ENCODE measurements at regions not wholly inside any gene's neighbourhood (a gene's known extent, or its start where the extent isn't known, plus 50 kb on each side); places are given as distances from the start of the nearest gene placed in this dataset.

DNA sequence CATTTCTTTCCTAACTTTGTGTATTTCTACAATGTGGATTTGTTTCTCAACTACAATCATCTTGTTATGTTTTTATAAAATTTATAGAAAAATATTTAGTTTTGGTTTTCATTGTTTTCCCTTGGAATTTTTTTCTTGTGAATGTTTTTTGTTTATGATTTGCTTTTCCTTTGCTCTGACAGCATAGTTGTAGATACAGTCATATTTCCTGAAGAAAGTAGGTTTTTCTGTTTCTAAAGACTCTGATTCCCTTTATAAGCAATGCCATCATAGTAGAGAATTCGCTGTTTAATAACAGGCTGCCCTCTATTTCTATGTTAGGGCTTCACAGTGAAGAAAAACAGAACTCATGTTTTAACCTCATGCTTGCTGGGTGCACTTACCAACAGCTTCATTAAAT lies 482.3 kb downstream of the ZBBX start:
- ChIA-PET CTCF (interaction anchor here (0.5 to 0.7 kb wide), 2 partner anchors 60 to 94 kb away, joined by 3 read pairs; no protein-coding TSS in a partner anchor), POLR2A (no interaction called here)
- no peak for TF ChIP-seq BHLHE40 (IDR thresholded peaks at IDR 0.05; ENCODE audit: borderline replicate concordance)
- no peak for TF ChIP-seq CTBP1 (IDR thresholded peaks at IDR 0.05; ENCODE audit: borderline replicate concordance)
- TF ChIP-seq, protein P1, sequence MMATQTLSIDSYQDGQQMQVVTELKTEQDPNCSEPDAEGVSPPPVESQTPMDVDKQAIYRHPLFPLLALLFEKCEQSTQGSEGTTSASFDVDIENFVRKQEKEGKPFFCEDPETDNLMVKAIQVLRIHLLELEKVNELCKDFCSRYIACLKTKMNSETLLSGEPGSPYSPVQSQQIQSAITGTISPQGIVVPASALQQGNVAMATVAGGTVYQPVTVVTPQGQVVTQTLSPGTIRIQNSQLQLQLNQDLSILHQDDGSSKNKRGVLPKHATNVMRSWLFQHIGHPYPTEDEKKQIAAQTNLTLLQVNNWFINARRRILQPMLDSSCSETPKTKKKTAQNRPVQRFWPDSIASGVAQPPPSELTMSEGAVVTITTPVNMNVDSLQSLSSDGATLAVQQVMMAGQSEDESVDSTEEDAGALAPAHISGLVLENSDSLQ (IDR thresholded peaks at IDR 0.05) = no peak
- no peak for TF ChIP-seq SP1 (IDR thresholded peaks at IDR 0.05)
- TF ChIP-seq LEF1 (IDR thresholded peaks at IDR 0.05; ENCODE audit: borderline replicate concordance) = no peak
- no peak for TF ChIP-seq NFRKB (IDR thresholded peaks at IDR 0.05)
- no peak for TF ChIP-seq SUZ12 (IDR thresholded peaks at IDR 0.05)
- no peak for TF ChIP-seq HDGF (IDR thresholded peaks at IDR 0.05; ENCODE audit: borderline replicate concordance)
- TF ChIP-seq ZNF384 (IDR thresholded peaks at IDR 0.05) = no peak
- TF ChIP-seq TARDBP (IDR thresholded peaks at IDR 0.05) = no peak
- TF ChIP-seq FOXK2 (IDR thresholded peaks at IDR 0.05) = no peak
- TF ChIP-seq ELF4 (IDR thresholded peaks at IDR 0.05) = no peak
- no peak for TF ChIP-seq ARNT (IDR thresholded peaks at IDR 0.05)
- no peak for TF ChIP-seq FOXM1 (IDR thresholded peaks at IDR 0.05; ENCODE audit: borderline replicate concordance)
- no peak for TF ChIP-seq L3MBTL2 (conservative IDR thresholded peaks at IDR 0.05)
- no peak for TF ChIP-seq FOXA1 (IDR thresholded peaks at IDR 0.05)
- no peak for DNase-seq (ENCODE audit: extremely low spot score)

DNA sequence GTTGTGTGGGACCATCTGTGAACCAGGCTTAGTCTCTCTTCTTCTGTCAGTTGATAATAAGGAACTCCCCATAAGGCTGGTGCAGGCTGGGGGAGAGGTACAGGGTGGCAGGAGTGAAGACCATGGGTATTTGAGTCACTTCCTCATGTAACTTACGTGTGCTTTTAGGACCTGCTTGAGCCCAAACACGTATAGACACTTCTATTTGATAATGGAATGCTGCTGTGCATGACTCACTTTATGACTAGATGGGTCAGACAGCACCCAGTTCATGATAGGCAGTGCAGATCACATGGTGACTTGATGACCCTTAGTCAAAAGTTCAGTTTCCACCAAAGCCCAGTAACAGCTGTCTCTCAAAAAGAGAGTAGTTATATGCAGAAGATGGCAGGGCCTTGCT lies 490.9 kb downstream of the ZBBX start:
- DNase-seq (ENCODE audit: extremely low spot score) = no peak
- ChIA-PET CTCF (no interaction called here), POLR2A (no interaction called here)
- TF ChIP-seq ARNT (IDR thresholded peaks at IDR 0.05) (no peak), ELF4 (IDR thresholded peaks at IDR 0.05) (no peak), FOXM1 (IDR thresholded peaks at IDR 0.05; ENCODE audit: borderline replicate concordance) (no peak), BHLHE40 (IDR thresholded peaks at IDR 0.05; ENCODE audit: borderline replicate concordance) (no peak), CTBP1 (IDR thresholded peaks at IDR 0.05; ENCODE audit: borderline replicate concordance) (no peak)

DNA sequence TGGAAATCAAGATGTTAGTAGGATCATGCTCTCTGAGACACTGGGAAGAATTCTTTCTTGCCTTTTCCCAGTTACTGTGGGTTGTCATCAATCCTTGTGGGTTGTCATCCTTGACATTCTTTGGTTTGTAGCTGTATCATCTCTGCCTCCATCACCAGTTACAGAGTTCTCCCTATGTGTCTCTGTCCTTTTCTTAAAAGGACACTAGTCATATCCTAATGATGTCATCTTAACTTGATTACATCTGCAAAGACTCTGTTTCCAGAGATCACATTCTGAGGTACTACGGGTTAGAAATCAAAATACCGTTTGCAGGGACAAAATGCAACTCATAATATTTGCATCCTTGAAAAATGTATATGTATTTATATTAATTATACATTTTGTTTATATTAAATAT lies 500.4 kb downstream of the ZBBX start:
- TF ChIP-seq ARNT (IDR thresholded peaks at IDR 0.05) (no peak), FOXM1 (IDR thresholded peaks at IDR 0.05; ENCODE audit: borderline replicate concordance) (no peak), LEF1 (IDR thresholded peaks at IDR 0.05; ENCODE audit: borderline replicate concordance) (no peak), L3MBTL2 (conservative IDR thresholded peaks at IDR 0.05) (no peak), FOXA1 (IDR thresholded peaks at IDR 0.05) (no peak), HDGF (IDR thresholded peaks at IDR 0.05; ENCODE audit: borderline replicate concordance) (no peak), ELF4 (IDR thresholded peaks at IDR 0.05) (no peak), TARDBP (IDR thresholded peaks at IDR 0.05) (no peak), SP1 (IDR thresholded peaks at IDR 0.05) (no peak), CTBP1 (IDR thresholded peaks at IDR 0.05; ENCODE audit: borderline replicate concordance) (no peak), SUZ12 (IDR thresholded peaks at IDR 0.05) (no peak), FOXK2 (IDR thresholded peaks at IDR 0.05) (no peak), NFRKB (IDR thresholded peaks at IDR 0.05) (no peak), BHLHE40 (IDR thresholded peaks at IDR 0.05; ENCODE audit: borderline replicate concordance) (no peak), ZNF384 (IDR thresholded peaks at IDR 0.05) (no peak)
- TF ChIP-seq, protein P1 (IDR thresholded peaks at IDR 0.05) = no peak
- DNase-seq (ENCODE audit: extremely low spot score) = no peak
- CTCF ChIA-PET = no interaction called here
- POLR2A ChIA-PET = no interaction called here

DNA sequence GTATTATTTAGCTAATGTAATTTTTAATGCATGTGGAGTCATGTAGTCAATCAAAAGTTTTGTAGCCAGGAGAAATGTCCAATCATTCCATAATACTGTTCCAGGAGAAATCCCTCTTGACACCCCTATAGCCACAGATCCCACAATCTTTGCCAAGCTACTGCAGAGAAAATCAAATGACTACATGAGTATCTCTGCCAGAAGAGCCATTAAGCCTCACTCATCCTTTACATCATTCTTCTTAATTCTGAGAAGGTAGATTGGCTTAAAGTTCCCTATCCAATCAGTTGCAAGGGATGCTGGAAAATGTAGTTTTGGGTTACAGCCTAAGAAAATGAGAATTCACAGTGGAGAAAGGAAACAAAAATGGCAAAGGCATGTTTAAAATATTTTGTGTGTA lies 502.1 kb downstream of the ZBBX start:
- no peak for DNase-seq (ENCODE audit: extremely low spot score)
- TF ChIP-seq FOXA1 (IDR thresholded peaks at IDR 0.05) = no peak
- POLR2A ChIA-PET = no interaction called here
- CTCF ChIA-PET = no interaction called here

DNA sequence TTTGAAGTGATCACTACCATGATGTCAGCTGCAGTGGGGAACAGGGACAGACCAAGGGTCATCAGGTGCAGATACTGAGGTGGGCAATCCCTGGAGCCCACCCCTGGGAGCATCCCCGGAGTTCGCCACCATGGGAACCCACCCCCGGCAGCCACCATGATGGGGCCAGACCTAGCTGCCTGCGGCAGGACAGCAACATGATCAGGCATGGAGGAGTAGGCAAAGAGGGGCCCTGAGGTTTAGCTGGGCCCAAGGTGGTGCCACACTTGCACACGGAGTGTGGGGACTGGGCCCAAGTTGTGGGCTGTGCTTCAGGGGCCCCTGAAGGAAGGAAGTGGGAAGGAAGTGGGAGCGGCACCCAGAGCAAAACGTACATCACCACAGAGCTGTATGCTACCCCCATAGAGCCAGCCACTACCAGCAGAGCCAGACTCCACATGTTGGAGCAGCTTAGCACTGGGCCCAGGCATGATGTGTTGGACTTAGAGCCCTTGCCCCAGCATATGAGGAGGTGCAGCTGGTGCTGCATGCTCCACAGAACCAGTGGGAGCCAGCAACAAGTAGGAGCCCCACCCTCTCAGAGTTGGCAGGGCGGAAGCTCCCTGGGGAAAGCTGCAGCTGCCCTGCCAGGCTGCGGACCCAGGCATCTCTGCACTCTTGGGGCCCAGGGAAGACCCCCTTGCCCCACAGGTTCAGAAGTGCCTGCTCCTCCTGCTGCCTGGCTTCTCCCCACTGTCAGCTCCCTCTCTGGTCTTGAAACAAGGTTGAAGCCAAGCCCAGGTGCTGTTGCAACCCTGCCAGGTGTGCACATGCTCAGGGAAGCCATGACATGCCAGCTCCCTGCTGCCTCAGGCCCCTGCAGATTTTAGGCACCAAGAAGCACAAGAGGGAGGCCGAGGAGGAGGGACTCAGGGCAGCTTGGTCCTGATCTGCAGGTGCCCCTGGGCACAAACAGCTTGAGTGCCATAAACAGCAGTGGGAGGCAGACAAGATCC lies 515.3 kb downstream of the ZBBX start:
- POLR2A ChIA-PET = no interaction called here
- CTCF ChIA-PET = no interaction called here
- TF ChIP-seq CTBP1 (IDR thresholded peaks at IDR 0.05; ENCODE audit: borderline replicate concordance) = no peak
- no peak for TF ChIP-seq TARDBP (IDR thresholded peaks at IDR 0.05)
- TF ChIP-seq FOXK2 (IDR thresholded peaks at IDR 0.05) = no peak
- TF ChIP-seq ELF4 (IDR thresholded peaks at IDR 0.05) = no peak
- DNase-seq (ENCODE audit: extremely low spot score) = no peak

DNA sequence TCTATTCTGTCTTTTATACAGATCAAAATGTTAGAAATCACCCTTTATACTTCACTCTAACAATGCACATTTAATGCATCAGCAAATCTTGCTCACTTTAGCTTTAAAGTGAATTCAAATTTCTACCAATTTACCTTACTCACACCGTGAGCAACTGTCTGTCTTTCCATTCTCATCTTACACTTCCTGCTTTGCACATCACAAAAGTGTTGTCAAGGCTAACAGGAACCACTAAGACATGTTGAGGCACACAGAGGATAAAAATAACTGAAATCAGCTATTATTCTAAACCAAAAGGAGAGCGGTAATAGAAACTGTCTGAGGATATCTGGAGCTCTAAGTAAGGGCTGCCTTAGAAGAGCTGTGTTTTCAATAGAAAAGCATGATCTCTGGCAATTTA lies 519.9 kb downstream of the ZBBX start:
- TF ChIP-seq ZNF384 (IDR thresholded peaks at IDR 0.05) = no peak
- TF ChIP-seq HDGF (IDR thresholded peaks at IDR 0.05; ENCODE audit: borderline replicate concordance) = no peak
- no peak for TF ChIP-seq NFRKB (IDR thresholded peaks at IDR 0.05)
- TF ChIP-seq BHLHE40 (IDR thresholded peaks at IDR 0.05; ENCODE audit: borderline replicate concordance) = no peak
- TF ChIP-seq LEF1 (IDR thresholded peaks at IDR 0.05; ENCODE audit: borderline replicate concordance) = no peak
- no peak for TF ChIP-seq ELF4 (IDR thresholded peaks at IDR 0.05)
- no peak for TF ChIP-seq FOXM1 (IDR thresholded peaks at IDR 0.05; ENCODE audit: borderline replicate concordance)
- TF ChIP-seq, protein P1 (IDR thresholded peaks at IDR 0.05) = no peak
- no peak for TF ChIP-seq L3MBTL2 (conservative IDR thresholded peaks at IDR 0.05)
- POLR2A ChIA-PET = no interaction called here
- CTCF ChIA-PET = no interaction called here
- DNase-seq (ENCODE audit: extremely low spot score) = no peak
